Skeletal muscle cell (primary cell): ENCODE measurements at regions not wholly inside any gene's neighbourhood (a gene's known extent, or its start where the extent isn't known, plus 50 kb on each side); places are given as distances from the start of the nearest gene placed in this dataset.
"Not testable (repeated sequence)": the region's sequence is repeated elsewhere in the genome, so short reads cannot be mapped to it uniquely, and the experiment has no call there.

Experiments
- DNase-seq: peaks from one replicate; pipeline ENCODE4 v3.0.0-alpha.2; 2010; ENCODE audit warnings: low read depth
- H3K4me3 ChIP-seq: 2 replicates; pipeline ENCODE4 v1.5.1; 2011; ENCODE audit warnings: low read depth, mild to moderate bottlenecking, control low read depth, low read length, moderate library complexity

GRCh38 chr15:23839893-23840474 is 152.9 kb upstream of the NDN start:
- DNase-seq, result no peak
- no peak overlapping the region for H3K4me3 ChIP-seq

GRCh38 chr15:23846218-23846617 is 159.1 kb upstream of the NDN start:
- no peak overlapping the region for H3K4me3 ChIP-seq

GRCh38 chr15:23850666-23851065 is 163.6 kb upstream of the NDN start:
- no peak for DNase-seq
- no peak overlapping the region for H3K4me3 ChIP-seq

More at GRCh38 chr15:23846218-23846617, 159.1 kb upstream of the NDN start:
- DNase-seq, result no peak

DNA sequence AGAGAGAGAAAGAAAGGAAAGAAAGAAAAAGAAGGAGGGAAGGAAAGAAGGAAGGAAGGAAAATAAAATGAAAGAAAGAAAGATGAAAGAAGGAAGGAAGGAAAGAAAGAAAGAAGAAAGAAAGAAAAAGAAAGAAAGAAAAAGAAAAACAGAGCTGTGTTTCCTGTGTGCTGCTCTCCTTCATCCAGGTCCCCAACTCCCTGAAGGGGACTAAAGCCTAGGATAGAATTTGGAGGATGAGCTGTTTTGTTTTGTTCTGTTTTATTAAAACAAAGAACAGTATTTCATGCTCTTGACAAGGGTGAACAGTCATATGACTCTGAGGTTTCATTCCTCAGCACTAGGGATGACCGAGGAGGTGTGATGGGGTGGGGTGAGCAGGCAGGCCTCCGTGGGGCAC is 164.8 kb upstream of the NDN start:
- no peak for DNase-seq

GRCh38 chr15:23853286-23853685 is 166.2 kb upstream of the NDN start:
- no peak overlapping the region for H3K4me3 ChIP-seq
- no peak for DNase-seq

More for the DNA sequence above, 164.8 kb upstream of the NDN start:
- H3K4me3 ChIP-seq, result no peak overlapping the region

DNA sequence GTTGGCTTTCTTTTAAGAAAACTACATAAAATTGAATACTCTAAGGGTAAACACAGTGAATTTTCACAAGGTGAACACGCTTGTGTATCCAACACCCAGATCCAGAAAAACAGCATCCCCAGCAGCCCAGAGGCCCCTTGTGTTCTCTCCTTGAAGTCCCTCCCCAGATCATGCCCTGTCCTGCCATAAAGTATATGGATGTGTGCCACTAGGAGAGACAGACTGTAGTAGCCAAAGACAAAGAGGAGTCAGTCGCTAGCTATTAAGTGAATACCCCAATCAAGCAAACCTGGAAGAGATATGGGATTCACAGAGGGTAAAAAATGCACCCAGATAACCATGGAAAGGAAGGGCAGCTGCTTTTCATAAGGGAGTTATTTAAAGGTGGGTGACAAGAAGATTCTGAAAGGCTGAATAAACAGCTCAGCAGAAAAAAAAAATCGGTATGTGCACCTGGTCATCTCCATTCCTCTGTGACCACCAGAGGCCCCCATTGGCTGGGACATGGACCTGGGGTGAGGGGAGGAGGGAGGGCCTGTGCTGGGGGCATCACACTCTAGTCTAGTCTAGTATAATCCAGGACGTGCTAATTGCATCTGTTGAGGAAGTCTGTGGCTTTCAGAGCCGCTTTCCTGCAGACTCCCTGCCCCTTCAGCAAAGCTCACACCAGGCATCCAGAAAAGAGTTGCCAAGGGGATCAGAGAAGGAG is 167.3 kb upstream of the NDN start:
- no peak for DNase-seq

DNA sequence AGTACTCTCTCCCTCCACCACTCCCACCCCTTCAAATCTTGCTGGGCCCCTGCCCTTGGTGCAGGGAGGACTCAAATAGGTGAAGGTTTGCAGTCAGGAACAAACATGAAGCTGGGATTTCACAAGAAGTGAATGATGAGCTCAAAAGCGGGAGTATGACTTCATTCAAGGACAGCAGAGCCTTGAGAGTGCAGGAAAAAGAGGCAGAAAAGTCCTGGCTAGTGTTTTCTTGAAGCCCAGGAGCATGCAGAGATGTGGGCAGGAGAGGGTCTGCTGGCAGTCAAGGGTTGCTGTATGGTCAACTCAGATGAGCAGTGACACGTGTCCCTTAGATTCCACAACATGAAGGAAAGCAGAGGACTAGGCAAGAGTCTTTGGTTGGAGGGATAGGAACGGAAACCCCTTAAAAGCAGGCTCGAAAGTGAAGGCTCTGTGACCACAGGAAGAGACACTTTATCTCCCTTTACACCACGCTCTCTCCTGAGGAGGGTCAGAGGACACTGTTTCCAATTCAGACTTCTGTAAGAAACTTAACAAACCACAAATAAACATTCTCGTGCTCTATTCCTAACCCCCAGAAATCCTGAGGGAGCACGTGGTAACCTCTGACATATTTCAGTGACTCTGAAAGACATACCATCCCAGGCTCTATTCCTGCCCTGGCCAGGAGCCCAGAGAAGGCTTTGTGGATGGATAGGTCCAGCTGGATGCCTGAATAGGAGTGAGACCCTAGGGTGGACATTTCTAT is 168.0 kb upstream of the NDN start:
- no peak overlapping the region for H3K4me3 ChIP-seq
- peak; percentile 1 for DNase-seq

More for the DNA sequence above, 167.3 kb upstream of the NDN start:
- no peak overlapping the region for H3K4me3 ChIP-seq

DNA sequence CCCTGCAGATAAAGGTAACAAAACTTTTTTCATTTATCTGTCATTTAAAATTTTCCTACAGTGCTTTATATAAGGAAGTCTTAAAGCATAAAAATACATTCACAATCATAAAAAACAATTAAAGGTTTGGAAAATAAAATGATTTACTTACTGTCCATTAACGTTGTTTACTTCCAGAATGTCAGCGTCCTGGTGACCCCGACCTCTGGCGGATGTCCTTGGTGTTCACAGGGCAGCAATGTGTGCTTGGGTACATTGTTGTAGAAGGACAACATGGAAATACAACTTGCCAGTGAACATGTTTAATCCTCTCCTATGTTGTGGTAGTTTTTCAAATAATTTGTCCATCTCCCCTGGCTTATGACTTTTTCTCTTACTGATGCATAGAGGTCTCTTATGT is 168.8 kb upstream of the NDN start:
- no peak for DNase-seq
- no peak overlapping the region for H3K4me3 ChIP-seq

DNA sequence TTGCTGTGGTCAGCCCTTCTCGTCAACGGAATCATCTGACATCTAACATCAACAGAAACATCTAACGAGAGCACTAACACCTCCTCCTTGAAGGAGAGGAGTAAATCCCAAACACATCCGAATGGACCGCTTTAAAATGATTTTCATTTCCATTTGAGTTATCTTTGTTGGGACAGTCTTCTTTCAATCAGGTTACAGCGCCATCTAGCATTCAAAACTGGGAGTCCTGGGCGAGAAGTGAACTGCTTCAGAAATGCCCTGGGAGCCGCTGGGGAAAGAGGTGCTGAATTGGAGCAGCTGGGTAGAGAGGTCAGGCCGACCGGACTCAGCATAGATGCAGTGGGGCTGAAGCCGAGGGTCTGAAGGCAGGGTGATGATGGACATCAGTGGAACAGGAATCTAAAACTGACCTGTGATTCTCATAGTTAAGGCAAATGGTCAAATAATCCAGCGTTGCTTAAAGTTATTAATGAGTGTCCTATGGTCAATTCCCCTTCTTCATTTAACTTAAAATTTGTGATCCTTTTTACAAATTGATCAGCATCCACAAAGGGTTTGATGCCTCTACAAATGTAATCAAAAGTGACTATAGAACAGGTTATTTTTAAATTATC is 170.0 kb upstream of the NDN start:
- DNase-seq, result peak; percentile 1
- no peak overlapping the region for H3K4me3 ChIP-seq

DNA sequence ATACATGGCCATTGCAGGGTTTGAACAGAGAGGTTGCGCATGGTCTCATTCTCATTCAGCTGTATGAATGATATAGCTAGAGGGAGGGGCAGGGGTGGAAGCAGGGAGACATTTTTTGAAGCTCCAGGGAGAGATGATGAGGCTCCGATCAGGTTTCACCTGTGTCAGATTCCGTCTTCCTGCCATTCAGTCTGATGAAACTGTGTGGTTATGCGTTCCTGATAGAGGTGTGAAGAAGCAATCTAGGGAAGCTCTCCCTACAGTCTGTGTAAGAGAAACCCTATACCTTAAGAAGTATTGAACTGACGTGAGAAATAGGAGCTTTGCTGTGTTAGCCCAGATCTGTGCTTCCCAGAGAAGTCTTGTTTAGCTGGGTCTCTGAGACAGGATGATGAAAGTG is 171.9 kb upstream of the NDN start:
- no peak for DNase-seq
- H3K4me3 ChIP-seq, result no peak overlapping the region

DNA sequence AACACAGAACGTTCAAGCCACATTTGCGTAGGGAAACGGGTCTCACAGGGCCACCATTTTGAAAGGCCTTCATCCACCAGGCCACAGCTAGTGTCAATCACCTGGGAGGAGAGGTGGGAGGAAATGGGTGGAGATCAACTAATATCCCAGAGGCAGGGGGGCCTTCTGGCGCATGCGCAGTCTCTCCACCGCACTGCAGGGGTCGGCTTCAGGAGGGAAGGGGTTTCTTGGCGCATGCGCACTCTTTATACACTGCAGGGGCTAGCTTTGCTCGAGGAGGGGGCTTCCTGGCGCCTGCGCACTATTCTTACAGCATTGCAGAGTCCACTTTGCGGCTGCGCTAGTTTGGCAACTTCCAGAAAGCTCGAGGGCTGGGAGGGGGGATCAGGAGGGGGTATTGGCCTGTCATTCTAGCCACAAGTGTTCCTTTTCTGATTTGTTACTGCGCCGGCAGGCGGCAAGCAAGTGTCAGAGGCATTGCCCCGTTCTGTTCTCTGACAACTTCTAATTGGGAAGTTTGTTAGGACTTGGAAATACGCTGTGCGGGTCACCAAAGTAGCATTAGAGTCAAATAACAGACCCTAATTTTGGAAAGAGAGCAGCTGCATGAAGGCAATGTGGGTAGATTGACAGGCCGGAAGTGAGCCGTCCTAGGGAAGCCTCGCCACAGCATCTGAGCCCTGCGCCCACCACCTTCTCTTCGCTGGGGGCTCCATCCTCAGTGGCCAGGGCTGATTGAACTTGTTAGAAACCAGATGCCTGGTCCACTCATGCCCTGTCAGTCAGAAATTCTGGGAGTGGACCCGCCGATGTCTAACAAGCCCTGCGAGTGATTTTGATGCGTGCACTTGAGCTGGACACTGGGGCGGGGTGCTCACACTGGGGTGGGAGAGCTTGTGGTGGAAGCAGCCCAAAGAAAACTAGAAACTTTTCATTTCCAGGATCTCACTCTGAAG is 173.5 kb upstream of the NDN start:
- no peak overlapping the region for H3K4me3 ChIP-seq
- no peak for DNase-seq

- no peak overlapping the region for H3K4me3 ChIP-seq
- DNase-seq, result no peak
These were observed 179.7 kb upstream of the NDN start for GRCh38 chr15:23866832-23867231.

GRCh38 chr15:23869396-23869795 is 182.3 kb upstream of the NDN start:
- DNase-seq, result no peak
- peak overlapping the region; percentile 20 for H3K4me3 ChIP-seq

GRCh38 chr15:23873613-23874012 is 186.5 kb upstream of the NDN start:
- H3K4me3 ChIP-seq, result not testable (repeated sequence)

DNA sequence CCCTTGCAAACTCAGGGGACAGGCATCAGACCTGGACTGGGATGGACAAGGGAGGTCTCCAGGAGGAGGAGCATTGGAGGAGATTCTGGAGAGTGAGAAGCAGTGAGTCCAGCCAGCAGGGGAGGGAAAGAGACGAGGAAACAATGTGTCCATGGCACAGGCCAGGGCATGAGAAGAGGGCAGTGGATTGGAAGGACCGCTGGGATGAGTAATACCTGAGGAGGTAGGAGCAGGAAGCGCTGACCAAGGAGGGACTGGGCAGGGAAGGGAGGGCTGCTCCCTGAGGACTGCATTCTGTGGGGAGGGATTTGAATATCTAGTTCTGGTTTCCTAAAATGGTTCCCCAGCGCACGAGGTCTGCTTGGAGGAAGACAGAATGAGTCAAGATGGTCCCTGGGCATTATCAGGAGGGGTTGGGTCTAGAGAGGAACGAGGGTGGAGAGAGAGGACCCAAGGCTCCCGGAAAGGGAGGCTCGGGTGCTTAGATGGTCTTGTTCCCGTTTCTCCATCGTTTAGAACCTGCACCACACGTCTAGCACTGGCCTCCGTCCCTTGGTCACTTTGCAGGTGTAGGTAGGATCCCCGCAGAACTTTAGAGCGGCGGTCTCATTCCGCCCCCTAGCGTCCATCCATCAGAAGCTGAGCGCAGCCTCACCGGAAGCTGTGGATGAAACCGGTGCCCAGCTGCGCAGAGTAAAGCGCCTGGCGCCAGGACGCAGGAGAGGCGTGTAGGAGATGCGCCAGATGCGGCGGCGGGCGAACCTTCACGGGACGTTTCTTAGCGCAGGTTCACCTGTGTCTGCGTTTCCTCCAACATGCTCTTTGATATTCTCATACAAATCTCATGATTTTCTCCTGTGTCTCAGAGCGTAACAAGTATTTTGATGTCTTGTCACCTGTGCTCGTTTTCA is 190.7 kb upstream of the NDN start:
- no peak overlapping the region for H3K4me3 ChIP-seq
- DNase-seq, result no peak

More at GRCh38 chr15:23873613-23874012, 186.5 kb upstream of the NDN start:
- not testable (repeated sequence) for DNase-seq

GRCh38 chr15:23881291-23881690 is 194.2 kb upstream of the NDN start:
- no peak for DNase-seq
- H3K4me3 ChIP-seq, result no peak overlapping the region

DNA sequence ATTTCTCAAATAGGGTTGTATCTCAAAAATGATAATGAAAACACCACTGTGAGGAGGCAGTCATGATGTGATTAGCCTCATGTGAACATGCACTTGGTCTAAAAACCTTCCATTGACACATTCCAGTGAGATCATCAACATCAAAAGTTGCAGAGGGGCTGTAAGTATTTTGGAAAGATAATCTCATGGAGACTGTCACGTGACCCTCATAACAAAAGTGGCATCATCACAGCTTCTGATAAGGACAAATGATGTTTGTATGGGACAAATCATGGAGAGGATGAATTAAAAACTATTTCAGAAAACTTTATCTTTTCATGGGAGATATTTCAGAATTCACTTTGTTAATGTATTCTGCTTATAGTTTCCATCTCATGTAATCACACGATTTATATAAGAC is 203.1 kb upstream of the NDN start:
- no peak overlapping the region for H3K4me3 ChIP-seq
- DNase-seq, result no peak

- H3K4me3 ChIP-seq, result no peak overlapping the region
- DNase-seq, result no peak
These were observed 210.0 kb upstream of the NDN start for GRCh38 chr15:23897091-23897490.
